ENCODE measurements at regions not wholly inside any gene's neighbourhood (a gene's known extent, or its start where the extent isn't known, plus 50 kb on each side); places are given as distances from the start of the nearest gene placed in this dataset.

DNA sequence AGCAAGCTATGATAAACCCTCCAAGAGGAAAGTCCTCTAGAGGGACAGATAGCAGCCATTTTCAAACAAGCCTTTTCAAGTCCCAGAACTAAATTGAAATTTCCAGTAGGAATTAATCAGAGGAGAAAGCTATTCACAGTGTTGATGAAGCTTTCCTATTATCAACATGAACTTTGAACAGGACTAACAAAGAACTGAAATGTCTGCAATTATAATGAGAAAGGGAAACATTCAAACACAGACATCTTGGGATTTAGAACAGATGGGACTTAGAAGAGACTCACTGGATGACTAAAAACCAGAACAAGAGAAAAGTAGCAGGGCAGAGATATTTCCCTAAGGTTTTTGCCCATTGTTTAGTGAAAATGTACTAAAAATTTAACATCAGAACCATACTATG, 622.1 kb upstream of the UBE2E2 start:
- H3K27me3 Mint-ChIP-seq (ENCODE audit: low read depth, poor library complexity) = peaks cover 3% of the 10 kb centered on the region
- no peaks in the 10 kb centered on the region for H3K36me3 Mint-ChIP-seq (ENCODE audit: low read depth)
- no peak for DNase-seq
- H3K9me3 Mint-ChIP-seq = no peaks in the 10 kb centered on the region
- H3K27ac Mint-ChIP-seq = no peak overlapping the region
- no peak overlapping the region for H3K4me3 Mint-ChIP-seq
- TF ChIP-seq CTCF (IDR thresholded peaks at IDR 0.05) = no peak
- no peaks in the 10 kb centered on the region for H3K4me1 Mint-ChIP-seq

- no peaks in the 10 kb centered on the region for H3K9me3 Mint-ChIP-seq
- no peak overlapping the region for H3K27ac Mint-ChIP-seq
- TF ChIP-seq CTCF (IDR thresholded peaks at IDR 0.05) = no peak
- DNase-seq = no peak
- no peaks in the 10 kb centered on the region for H3K4me1 Mint-ChIP-seq
- H3K27me3 Mint-ChIP-seq (ENCODE audit: low read depth, poor library complexity) = peaks cover 8% of the 10 kb centered on the region
- H3K4me3 Mint-ChIP-seq = no peak overlapping the region
- no peaks in the 10 kb centered on the region for H3K36me3 Mint-ChIP-seq (ENCODE audit: low read depth)
These were observed 620.9 kb upstream of the UBE2E2 start for GRCh38 chr3:22582266-22582665.

GRCh38 chr3:22585504-22585903, 617.6 kb upstream of the UBE2E2 start:
- Mint-ChIP-seq H3K27me3 (ENCODE audit: low read depth, poor library complexity) (peaks cover 8% of the 10 kb centered on the region), H3K4me3 (no peak overlapping the region), H3K36me3 (ENCODE audit: low read depth) (no peaks in the 10 kb centered on the region), H3K27ac (no peak overlapping the region), H3K4me1 (no peaks in the 10 kb centered on the region), H3K9me3 (no peaks in the 10 kb centered on the region)
- no peak for DNase-seq
- no peak for TF ChIP-seq CTCF (IDR thresholded peaks at IDR 0.05)

DNA sequence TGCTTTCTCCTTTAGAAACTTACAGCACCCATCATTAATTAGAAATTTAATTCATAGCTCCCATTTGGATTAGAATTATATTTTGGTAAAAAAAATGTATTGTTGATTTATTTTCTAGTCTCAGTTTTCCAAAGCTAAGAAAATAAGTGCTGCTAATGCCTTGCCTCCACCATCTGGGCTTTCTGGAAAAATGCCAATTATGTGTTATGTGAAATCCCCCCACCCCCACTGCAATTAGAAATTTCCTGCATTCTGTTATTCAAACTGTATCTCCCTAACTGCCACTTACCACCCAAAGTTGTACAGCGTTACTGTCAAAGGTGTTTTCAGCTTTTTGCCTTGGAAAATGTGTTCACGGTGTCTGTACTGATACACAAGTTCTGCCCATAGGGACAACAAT, 617.2 kb upstream of the UBE2E2 start:
- Mint-ChIP-seq H3K27me3 (ENCODE audit: low read depth, poor library complexity) (peaks cover 8% of the 10 kb centered on the region), H3K27ac (no peak overlapping the region)
- no peak for DNase-seq

DNA sequence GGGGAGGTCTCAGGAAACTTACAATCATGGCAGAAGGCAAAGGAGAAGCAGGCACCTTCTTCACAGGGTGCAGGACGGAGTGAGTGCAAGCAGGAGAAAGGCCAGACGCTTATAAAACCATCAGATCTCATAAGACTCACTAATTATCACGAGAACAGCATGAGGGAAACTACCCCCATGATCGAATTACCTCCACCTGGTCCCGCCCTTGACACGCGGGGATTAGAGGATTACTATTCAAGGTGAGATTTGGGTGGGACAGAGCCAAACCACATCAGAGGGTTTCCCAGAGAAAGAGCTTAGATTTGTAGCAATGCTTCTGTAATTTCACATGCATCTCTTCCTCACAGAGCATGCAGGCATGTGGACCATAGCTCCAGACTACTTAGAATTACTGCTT, 615.7 kb upstream of the UBE2E2 start:
- Mint-ChIP-seq H3K27ac (no peak overlapping the region), H3K4me1 (no peaks in the 10 kb centered on the region), H3K27me3 (ENCODE audit: low read depth, poor library complexity) (peaks cover 8% of the 10 kb centered on the region), H3K4me3 (no peak overlapping the region), H3K9me3 (no peaks in the 10 kb centered on the region), H3K36me3 (ENCODE audit: low read depth) (no peaks in the 10 kb centered on the region)
- DNase-seq = no peak
- no peak for TF ChIP-seq CTCF (IDR thresholded peaks at IDR 0.05)

More for the DNA sequence above, 617.2 kb upstream of the UBE2E2 start:
- TF ChIP-seq CTCF (IDR thresholded peaks at IDR 0.05) = no peak
- no peaks in the 10 kb centered on the region for H3K4me1 Mint-ChIP-seq
- H3K36me3 Mint-ChIP-seq (ENCODE audit: low read depth) = no peaks in the 10 kb centered on the region
- H3K9me3 Mint-ChIP-seq = no peaks in the 10 kb centered on the region
- H3K4me3 Mint-ChIP-seq = no peak overlapping the region

DNA sequence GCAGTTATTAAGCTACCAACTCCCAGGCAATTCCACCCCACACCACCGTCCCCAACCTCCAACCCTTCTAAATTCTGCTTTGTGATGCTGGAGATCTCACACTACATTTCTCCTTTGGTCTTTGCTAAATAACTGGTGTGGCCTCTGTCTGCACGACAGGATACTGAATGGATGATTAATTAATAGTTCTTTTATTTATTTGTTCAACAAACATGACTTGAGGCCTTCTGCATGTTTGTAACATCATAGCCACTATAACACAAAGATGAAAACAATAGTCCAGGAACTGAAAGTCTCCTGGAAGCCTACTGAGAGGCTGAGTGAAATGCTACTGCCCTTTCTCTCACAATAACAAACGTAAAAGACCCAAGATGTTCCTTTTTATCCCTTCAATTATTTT, 609.5 kb upstream of the UBE2E2 start:
- Mint-ChIP-seq H3K4me3 (no peak overlapping the region), H3K27ac (no peak overlapping the region), H3K4me1 (no peaks in the 10 kb centered on the region), H3K36me3 (ENCODE audit: low read depth) (no peaks in the 10 kb centered on the region), H3K27me3 (ENCODE audit: low read depth, poor library complexity) (no peaks in the 10 kb centered on the region), H3K9me3 (peaks cover 14% of the 10 kb centered on the region)
- no peak for DNase-seq
- no peak for TF ChIP-seq CTCF (IDR thresholded peaks at IDR 0.05)

All from nephron progenitor cell (in vitro differentiated cells).